Inflammatory macrophage treated with lipopolysaccharide for 4 hours (primary cell): ENCODE measurements at regions not wholly inside any gene's neighbourhood (a gene's known extent, or its start where the extent isn't known, plus 50 kb on each side); places are given as distances from the start of the nearest gene placed in this dataset.

Source experiments
- DNase-seq: peaks from one replicate; pipeline ENCODE4 v3.0.0-alpha.2; 2020

DNA sequence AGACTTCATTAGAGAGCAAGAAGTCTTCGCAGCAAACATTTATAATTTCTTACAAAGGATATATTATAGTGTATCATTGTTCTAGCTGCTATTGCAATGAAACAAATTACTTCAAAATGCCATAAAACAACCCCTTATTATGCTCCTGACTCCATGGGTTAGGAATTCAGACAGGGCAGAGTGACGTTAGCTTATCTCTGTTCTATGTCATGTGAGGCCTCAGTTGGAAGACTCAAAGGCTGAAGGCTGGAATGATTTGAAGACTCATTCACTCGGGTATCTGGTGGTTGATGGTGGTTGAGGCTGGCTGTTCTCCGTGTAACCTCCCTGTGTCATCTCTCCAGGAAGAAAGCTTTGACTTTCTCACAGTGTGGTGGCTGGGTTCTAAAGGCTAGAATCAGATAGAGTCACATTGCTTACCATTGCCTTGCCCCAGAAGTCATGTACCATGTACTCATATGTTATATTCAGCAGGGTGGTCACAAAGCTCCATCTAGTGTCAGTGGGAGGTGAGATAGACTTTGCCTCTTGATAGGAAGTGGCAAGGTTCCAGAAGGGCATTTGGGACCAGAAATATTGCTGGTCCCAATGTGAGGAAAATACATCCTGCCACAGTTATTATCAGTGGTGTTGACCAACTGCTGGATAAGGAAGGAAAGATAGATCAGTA, 226.9 kb downstream of the TMEM38B start:
- DNase-seq, result no peak

DNA sequence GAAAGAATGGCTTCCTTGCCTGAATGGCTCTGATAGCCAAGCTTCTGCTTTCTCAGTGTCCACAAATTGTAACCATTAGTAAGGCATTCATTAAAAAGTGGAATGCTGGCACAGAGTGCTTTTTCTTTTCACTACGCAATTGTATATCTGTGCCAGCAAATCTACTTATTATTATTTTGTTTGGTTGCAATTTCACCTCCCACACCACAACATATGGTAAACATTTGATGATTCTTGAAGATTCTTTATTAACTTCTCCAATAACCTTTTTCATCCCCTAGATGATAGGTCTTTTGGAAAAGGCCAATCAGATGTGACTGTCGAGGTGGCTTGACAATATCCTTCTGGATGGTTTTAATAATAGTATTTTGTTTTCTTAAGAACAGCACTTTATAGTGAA, 234.1 kb downstream of the TMEM38B start:
- DNase-seq, result no peak

DNA sequence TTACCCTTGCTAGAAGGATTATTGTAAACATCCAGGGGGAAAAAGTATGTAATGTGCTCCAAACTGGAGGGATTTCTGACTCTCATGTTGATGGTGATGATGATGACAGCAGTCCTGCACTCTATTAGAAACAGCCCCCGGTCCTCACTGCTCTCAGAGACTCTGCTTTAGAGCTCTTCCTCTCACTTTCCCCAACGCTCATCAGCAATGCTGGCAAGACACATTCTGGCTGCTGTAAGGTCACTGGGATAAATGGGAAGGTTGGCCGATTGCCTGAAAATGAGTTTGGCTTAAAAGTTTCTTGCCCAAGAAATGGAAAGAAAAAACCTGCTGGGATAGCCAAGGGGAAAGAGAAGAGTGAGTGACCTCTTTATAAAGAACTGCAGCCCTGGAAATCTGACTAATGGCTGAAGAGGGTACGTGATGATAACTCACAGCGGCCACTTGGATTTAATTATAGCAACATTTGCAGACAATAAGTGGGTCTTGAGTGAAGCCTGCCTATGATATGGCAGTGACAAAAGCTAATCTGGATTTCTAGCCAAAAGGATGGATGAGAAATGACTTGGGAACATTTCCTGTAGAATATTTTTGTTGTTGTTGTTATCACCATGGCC, 235.8 kb downstream of the TMEM38B start:
- DNase-seq, result no peak

DNA sequence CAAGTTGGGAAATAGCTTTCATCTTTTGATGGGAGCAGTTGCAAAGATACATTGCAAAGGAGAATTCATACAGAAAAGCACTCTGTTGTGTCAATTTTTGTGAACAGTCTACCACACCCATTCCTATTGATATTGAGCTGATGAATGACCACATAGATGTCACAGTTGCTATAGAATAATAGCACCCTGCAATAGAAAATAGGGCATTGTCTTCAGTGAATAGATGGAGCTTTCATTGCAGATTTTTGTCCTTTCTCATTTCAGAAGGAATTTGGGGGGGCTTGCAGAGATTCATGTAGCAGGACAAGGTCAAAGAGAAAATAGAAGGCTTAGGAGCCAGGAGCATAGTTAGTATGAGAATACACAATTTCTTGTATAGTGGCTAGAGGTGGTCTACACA, 237.9 kb downstream of the TMEM38B start:
- DNase-seq, result no peak

DNA sequence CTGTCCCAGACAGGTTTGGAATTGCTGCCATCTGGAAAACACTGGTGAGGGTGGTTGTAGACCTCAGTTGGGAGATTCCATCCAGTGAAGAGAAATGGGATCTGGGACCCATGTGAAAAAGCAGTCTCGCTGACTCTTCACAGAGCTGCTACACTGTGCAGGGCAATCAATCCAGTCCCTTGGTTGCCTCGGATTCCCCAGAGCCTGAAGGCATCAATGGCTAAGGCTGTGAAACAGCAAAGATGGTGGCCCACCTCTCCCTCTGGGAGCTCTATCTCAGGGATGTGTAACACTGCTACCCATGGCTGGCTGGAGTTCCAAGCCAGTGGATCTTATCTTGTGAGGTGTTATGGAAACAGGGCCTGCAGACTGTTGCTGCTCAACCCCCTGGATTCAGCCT, 256.1 kb downstream of the TMEM38B start:
- no peak for DNase-seq

DNA sequence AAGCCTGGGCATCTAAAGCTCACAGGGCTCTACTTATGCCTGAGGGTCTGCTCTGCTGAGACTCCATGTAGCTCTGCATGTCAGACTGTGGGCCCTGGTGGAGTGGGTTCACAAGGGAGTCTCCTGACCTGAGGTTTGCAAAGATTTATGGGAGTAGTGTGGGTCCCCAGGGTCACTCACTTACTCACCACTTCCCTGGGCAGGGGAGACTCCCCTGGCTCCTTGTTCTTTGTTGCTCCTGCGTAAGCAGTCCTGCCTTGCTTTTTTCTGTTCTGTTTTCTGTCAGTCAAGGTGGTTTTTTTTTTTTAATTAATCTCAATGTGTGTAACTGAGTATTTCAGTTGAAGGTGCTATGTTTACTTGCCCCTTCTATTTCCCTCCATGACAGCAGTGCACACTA, 256.6 kb downstream of the TMEM38B start:
- DNase-seq, result no peak

DNA sequence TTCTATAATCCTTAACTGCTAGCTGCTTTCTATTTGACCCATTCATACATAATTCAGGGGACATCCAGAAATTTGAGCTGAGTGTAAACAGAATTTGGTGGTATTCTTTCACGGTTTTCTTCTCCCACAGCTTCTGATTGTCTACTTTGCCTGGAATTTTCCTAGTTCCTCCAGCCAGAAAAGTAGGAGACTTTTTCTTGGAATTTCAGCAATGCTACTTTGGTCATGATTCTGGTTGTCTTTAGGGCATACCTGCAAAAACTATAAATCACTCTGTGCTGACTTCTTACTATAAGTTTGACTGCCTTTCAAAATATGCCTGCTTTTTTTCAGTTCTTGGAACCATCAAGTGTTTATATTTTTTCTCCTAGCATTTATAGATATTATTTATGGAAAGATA, 260.2 kb downstream of the TMEM38B start:
- DNase-seq, result no peak

DNA sequence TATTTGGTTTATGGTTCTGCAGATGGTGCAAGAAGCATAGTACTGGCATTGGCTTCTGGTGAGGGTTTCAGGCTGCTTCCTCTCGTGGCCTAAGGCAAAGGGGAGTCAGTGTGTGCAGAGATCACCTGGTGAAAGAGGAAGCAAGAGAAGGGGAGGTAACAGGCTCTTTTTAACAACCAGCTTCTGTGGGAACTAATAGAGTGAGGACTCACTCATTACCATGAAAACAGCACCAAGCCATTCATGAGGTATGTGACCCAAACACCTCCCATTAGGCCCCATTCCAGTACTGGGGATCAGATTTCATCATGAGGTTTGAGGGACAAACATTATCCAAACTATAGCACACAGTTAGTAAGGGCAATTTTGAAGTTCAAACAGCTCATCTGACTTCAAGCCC, 263.5 kb downstream of the TMEM38B start:
- DNase-seq, result no peak

DNA sequence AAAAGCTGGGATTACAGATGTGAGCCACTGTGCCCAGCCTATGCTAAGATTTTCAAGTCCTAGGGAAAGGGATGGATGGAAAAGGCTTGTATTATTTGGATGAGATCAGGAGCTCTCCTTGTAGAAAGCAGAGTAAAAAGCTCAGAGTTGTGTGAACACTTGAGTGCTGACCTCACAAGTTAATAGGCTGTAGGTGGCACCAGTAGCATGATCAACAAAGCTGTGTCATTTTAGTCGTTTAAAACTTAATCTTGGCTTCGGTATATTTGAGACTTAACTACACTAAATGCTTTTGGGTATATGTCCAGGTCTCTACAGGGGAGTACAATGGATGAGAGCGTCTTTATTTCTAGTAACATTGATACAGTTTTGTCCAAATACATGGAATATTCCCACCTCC, 264.2 kb downstream of the TMEM38B start:
- no peak for DNase-seq

DNA sequence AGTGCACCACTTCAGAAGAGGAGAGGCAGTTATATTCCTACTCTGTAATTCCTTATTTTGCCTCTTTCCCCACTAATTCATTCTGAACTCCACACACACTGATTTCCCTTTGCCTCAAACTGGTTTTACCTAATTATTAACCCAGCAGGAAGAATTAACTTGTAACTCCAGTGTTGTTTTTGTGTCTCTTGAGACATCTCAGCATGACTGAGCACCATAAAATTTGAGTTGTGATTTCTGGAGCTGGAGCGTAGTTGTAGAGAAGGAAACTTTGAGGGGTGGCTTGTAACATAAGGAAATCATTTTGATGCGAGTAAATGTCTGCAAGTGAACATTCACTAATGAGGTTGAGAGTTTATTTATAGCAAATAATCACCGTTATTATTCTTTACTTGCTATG, 265.2 kb downstream of the TMEM38B start:
- no peak for DNase-seq

DNA sequence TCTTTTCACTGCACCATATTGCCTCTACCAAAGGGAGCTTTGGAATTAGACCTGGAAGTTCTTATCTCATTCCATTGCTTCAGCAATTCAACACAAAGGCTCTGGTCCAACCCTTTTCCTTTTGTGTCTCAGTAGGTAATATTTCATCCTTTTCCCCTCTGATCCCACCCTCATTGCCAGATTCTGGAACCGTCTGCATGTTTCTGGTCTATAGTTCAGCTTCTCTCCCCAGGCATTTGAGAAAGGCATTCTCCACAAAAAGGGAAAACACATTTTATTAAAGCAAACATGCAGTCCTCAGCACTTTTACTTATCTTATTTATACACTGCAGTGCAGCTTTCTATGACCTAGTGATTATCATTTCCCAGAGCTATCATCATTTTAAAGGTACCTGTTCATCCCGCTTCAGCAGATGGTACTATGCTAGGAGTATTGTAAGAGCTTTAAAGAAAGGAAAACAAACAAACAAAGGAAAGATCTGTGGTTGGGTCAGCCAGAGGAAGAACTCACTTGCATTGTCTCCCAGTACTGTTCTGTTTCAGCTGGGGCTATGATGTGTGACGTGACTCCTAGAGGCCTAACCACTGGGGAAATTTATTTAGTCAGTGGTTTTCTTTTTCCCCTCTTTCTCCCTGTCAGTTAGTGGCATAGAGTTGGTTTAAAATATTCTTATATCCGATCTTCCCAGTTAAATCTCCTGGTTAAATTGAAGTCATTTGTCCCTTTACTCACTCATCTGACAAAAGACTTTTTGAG, 269.2 kb downstream of the TMEM38B start:
- DNase-seq, result no peak

DNA sequence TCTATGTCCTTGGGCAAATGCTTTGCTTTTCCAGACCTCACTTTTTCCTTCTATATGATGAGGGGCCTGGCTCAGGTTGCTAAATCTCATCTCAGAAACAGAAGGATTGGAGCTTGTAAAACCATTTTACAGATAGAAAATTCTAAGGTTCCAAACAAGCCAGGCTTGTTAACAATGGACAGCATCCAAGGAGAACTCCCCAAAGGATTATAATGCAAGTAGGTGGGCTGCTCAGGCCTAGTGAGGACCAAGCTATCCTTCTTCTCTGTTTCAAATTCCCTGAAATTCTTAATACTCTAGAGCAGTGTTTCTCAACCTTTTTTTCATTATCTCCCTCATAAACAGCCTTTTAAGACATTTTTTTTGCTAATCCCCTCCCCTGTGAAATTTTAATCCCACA, 269.8 kb downstream of the TMEM38B start:
- DNase-seq, result no peak

DNA sequence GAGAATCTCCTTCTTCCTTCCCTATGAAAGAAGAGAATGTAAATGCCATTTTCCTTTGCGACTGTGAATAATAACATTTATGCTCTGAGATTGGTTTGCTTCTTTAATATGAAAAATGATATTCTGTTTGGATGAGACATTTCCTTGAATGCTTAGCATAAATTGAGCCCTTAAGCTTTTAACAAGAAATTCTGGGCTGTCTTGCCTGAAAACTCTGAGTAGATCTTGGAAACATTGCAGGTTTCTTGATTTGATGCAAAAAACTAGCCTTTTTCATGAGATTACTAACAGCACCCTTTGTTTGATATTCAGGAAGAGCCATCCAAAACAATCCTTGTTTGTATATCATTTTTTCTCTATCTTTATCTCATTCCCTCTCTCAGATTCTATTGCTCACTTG, 272.5 kb downstream of the TMEM38B start:
- no peak for DNase-seq

DNA sequence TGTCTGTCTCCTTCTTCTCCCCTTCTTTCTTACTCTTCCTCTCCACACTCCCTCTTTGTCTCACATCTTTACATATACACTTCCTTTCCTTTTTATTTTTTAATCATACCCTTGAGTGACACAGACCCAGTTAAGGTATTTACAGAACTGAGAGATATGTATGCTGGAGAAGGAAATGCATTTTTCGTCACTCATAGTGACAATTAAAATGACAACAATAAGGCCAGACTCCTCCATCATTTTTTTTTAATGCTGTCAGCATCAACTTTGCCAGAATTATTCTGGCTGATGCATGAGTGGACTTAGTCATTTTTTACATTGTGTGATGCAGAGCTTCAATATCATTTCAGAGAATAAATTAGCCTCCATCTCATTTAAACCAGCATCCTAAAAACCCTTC, 272.9 kb downstream of the TMEM38B start:
- no peak for DNase-seq

DNA sequence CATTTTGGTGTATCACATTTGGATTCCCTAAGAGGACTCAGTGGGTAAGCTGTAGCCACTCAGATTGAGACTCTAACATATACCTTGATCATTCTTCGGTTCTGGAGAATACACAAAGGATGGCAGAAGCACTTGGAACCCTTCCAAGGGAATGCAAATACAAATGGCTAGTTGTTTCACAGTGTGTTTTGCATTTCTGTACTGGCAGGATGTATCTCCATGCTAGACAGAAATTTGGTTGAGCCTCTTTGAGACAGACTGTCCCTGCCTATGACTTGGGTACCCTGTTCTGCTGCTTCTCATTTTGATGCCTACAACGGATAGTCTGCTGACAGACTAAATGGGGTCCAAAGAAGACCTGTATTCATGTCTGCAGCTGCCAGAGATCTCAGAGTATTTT, 273.5 kb downstream of the TMEM38B start:
- no peak for DNase-seq

DNA sequence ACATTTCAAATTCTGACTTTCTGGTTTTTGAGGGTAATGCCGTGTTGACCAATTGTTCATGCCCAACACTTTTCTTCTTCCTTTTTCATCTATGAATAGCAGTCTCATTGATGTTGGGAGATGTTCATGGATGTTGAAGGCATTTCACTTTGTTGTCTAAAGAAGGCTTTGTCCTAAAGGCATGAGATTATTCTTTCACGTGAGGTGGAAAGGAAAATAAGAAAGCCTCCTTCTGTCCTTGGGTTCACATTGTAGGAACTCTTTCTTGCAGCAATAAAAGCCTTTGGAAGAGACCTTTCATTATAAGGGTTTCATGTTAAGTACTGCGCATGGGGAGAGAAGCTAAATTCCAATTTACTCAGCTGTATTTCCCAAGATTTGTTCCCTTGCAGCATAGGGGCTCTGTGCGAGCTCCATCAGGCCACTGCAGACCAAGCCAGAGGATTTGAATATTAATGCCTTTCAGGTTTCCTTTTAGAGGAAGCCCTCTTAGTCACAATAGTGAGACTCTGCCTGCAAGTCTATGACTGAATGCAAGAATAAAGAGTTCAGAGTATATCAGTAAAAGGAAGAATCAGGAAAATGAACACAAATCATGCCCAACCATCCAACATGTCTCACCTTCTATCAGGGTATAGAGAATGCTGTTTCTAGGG, 274.6 kb downstream of the TMEM38B start:
- no peak for DNase-seq

DNA sequence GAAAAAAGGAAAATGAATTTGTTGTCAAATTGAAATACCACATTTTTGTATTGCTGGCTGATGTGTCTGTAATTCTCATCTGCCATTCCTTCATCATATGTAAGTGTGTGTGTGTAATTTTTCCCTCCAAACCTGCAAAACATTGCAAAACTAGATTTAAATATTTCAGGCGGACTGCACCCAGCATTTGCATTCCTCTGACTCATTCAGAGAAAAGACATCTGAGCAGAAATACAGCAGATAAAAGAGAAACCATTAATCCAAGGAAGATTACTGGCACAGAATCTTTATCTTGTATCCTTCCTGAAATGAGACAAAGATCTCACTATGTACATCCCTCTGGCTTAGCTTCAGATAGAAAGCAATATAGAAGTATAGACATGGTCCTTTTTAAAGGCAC, 275.3 kb downstream of the TMEM38B start:
- DNase-seq, result no peak

DNA sequence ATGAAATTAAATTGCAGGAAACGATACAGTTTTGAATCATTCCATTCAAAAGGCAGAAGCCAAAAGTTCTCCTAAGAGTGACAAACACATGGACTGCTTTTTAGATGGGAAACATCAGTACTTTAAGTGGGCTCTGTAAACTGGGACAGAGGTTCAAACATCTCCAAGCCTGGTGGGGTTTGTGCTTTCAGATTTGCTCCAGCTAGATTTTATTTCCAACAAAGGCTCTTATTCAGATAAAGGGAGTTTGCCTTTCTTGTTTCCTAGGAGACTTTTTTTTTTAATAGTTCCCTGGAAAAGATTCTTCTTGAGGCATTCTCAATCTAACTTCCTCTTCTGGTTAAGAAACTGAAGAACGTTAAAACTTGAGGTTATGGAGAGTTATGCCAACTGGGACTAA, 277.6 kb downstream of the TMEM38B start:
- no peak for DNase-seq

DNA sequence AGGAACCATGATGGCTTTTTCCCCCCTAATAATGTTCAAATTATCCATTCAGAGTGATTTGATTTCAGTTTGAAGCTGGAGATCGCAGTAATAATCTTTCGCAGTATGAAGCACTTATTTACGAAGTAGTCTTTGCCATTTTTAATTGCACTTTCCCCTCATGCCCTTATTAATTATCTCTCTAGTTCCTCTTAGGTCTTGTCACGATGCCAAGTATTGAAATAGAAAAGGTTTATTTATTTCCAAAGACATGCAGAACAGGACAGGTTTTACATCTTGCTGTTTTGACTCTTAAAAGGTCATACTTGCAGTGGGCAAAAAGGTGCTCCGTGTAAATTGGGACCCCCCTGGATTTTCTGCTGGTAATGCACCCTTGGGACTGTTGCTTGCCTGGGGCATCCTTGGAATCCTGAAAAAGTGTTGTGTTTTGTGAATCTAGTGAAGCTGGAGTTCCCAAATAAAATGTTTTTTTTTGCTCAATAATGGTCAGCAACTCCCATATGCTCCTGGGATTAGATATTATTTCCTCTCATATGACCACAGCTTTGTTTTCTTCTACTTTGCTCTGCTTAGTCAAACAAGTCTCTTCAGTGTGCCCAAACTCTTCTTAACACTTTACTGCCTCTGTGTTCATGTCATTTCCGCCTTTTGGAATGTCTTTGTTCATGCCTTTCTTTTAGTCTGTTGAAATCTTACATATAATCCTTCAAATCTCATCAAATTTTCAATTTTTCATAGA, 278.3 kb downstream of the TMEM38B start:
- DNase-seq, result no peak

DNA sequence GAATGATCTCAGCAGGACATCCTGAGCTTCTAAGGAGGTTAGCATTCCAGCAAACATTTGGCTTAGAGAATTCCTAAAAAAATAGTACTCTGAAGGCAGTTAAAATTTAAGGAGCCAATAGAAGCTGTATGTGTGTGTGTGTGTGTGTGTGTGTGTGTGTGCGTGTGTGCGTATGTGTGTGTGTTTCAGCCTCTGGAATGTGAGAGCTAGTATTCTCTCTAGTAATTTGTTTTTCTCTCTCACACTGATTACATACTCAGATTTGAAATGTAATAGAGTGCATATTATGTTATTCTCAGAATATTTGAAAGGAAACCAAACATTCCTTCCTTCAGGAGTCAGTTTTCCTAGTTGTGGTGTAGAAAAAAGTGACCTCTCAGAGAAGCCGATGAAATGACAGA, 279.6 kb downstream of the TMEM38B start:
- DNase-seq, result no peak

DNA sequence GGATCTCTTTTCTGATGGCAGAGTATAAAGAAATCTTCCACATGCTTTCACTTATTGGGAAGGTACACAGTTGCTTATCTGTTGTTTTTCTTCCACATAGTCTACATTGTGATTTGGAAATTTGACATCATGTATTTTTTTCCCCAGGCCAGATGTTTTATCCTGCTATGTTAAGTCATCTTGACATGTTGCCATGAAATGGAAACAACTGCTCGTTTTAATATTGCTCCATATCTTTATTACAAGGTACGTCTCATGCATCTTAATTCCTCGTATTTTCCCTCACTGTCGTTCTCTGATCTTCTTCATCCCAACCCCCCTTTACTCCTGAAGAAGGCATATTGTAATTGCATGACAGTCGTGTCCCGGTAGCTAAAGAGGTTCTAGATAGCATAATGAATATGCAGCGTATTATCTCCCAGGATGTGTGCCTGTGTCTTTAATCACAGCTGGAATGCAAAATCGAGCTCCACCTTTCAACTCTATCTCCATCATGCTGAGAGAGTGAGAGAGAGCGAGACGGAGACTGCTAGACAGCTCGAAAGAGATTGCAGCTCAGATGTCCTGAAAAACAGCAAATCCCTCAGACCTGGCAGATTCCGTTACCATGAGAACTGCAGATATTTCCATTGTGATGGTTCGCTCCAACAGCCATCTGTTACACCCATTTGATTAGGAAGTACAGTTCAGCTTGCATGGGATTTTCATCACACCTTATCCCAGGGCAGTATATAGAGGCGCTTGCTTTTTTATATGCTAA, 281.7 kb downstream of the TMEM38B start:
- no peak for DNase-seq

DNA sequence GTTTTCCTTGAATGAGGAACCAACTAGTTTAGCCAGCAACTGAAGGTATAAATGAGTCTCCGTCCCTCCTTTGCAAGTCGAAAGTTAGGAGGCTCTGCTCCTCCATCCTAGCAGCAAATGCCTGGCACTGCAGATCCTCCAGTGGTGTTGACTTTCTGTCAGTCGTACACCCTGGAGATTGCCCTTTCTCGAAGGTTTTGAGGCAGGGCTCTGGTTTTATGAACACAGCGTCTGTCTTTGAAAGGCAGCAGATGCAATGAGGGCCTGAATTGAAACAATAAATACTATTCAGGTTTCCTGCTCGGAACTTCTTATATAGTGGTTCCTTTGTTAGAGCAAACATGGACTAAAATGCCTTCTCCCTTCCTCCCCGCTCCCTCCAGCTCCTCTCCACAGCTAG, 284.0 kb downstream of the TMEM38B start:
- no peak for DNase-seq
